DND-41 (cell line): ENCODE measurements at regions not wholly inside any gene's neighbourhood (a gene's known extent, or its start where the extent isn't known, plus 50 kb on each side); places are given as distances from the start of the nearest gene placed in this dataset.

Experiments used
- ATAC-seq: fragments of 200-7000 bp; cut with Tn5 transposase; 3 replicates; pipeline ENCODE4 v1.9.1; 2021; ENCODE audit warnings: low read depth; ENCODE audit not compliant: insufficient read depth
- DNase-seq: peaks from one replicate; pipeline ENCODE4 v3.0.0-alpha.2; 2020
- H2AFZ ChIP-seq: 2 replicates; pipeline ENCODE4 v1.6.0; 2012; ENCODE audit warnings: low read depth, low read length
- H3K27ac ChIP-seq: 2 replicates; pipeline ENCODE4 v1.5.1; 2012; ENCODE audit warnings: low read length, inconsistent platforms
- H3K27me3 ChIP-seq: fragments of 200-600 bp; sonication (generic); 2 replicates; pipeline ENCODE4 v1.6.0; 2012; ENCODE audit warnings: low read length, mild to moderate bottlenecking, inconsistent platforms; ENCODE audit not compliant: insufficient read depth, poor library complexity
- H3K36me3 ChIP-seq: 2 replicates; pipeline ENCODE4 v1.5.1; 2012; ENCODE audit warnings: low read length, inconsistent platforms; ENCODE audit not compliant: insufficient read depth
- H3K4me1 ChIP-seq: 2 replicates; pipeline ENCODE4 v1.5.1; 2012; ENCODE audit warnings: mild to moderate bottlenecking, low read length; ENCODE audit not compliant: insufficient read depth
- H3K4me2 ChIP-seq: 2 replicates; pipeline ENCODE4 v1.6.0; 2012; ENCODE audit warnings: mild to moderate bottlenecking, moderate library complexity, low read length, inconsistent platforms; ENCODE audit not compliant: insufficient read depth
- H3K4me3 ChIP-seq, 2 experiments: fragments of 200-600 bp in 1 of 2; shearing (Covaris generic) in 1 of 2; 2 replicates each; pipeline ENCODE4 v1.5.1; 2012 to 2016; ENCODE audit warnings: inconsistent platforms in 2 of 2, low read length in 2 of 2, mild to moderate bottlenecking in 2 of 2, low read depth in 1 of 2, moderate library complexity in 1 of 2
- H3K79me2 ChIP-seq: 2 replicates; pipeline ENCODE4 v1.6.0; 2012; ENCODE audit warnings: low read length, inconsistent platforms; ENCODE audit not compliant: insufficient read depth
- H3K9ac ChIP-seq: 2 replicates; pipeline ENCODE4 v1.6.0; 2012; ENCODE audit warnings: low read depth, mild to moderate bottlenecking, inconsistent platforms, low read length, moderate library complexity
- H3K9me3 ChIP-seq: 2 replicates; pipeline ENCODE4 v1.5.1; 2012; ENCODE audit warnings: low read length, moderate library complexity, mild to moderate bottlenecking, inconsistent platforms; ENCODE audit not compliant: insufficient read depth, severe bottlenecking
- H4K20me1 ChIP-seq: 2 replicates; pipeline ENCODE4 v1.6.0; 2012; ENCODE audit warnings: low read length; ENCODE audit not compliant: insufficient read depth
- EZH2 ChIP-seq: IDR thresholded peaks from 3 replicates; pipeline ENCODE4 v1.6.1; 2012; ENCODE audit warnings: borderline replicate concordance, low read depth, mild to moderate bottlenecking, moderate library complexity, low read length, inconsistent platforms; ENCODE audit not compliant: severe bottlenecking
- TF ChIP-seq, protein P1 (sequence below): IDR thresholded peaks from 2 replicates; pipeline ENCODE4 v1.5.1; 2012; ENCODE audit warnings: borderline replicate concordance, low read length, moderate library complexity, mild to moderate bottlenecking; ENCODE audit not compliant: poor library complexity, severe bottlenecking; ENCODE audit errors: extremely low read depth

DNA sequence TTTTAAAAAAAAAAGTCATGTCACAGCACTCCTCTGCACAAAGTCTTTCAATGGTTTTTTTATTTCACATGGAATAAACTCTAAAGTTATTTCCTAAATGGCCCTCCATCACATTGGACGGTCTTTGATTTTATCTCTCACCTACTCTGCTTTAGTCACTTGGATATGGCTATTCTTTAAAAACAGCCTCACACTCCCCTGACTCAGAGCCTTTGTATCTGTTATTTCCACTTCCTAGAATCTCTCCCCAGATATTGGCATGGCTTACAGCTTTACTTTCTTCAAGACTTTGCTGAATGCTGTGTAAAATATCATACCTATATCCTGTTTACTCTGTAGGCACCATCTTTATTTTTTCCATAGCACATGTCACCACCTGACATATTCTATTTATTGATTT, 194.7 kb upstream of the MCHR2 start:
- DNase-seq (no peak), ATAC-seq (no peak)
- Histone ChIP-seq H3K4me1 (peaks cover 39% of the 10 kb centered on the region), H2AFZ (no peak overlapping the region), H3K79me2 (no peaks in the 10 kb centered on the region), H3K4me2 (no peak overlapping the region), H3K27me3 (no peaks in the 10 kb centered on the region), H3K9me3 (no peaks in the 10 kb centered on the region), H3K9ac (no peak overlapping the region), H3K36me3 (no peaks in the 10 kb centered on the region), H4K20me1 (no peaks in the 10 kb centered on the region), H3K4me3 (no peak overlapping the region), H3K27ac (no peak overlapping the region)
- no peak for TF ChIP-seq EZH2
- TF ChIP-seq, protein P1, sequence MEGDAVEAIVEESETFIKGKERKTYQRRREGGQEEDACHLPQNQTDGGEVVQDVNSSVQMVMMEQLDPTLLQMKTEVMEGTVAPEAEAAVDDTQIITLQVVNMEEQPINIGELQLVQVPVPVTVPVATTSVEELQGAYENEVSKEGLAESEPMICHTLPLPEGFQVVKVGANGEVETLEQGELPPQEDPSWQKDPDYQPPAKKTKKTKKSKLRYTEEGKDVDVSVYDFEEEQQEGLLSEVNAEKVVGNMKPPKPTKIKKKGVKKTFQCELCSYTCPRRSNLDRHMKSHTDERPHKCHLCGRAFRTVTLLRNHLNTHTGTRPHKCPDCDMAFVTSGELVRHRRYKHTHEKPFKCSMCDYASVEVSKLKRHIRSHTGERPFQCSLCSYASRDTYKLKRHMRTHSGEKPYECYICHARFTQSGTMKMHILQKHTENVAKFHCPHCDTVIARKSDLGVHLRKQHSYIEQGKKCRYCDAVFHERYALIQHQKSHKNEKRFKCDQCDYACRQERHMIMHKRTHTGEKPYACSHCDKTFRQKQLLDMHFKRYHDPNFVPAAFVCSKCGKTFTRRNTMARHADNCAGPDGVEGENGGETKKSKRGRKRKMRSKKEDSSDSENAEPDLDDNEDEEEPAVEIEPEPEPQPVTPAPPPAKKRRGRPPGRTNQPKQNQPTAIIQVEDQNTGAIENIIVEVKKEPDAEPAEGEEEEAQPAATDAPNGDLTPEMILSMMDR, result no peak

DNA sequence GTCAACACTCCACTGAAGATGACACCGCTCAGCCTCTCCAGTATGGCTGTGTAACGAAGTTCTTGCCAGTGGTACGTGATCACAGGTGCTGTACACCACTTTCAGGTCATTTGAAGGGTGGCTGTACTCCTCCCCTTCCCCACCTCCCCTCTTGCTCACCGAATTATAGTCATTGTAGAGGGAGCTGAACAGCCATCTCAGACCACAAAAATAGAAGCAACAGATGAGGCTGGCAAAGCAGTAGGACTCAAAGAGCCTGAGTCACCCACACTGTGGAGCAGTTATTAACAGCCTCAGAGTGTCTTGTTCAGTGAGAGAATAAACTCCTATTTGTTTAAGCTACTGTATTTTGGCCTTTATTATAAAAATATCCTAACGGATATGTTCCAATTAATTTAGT, 192.5 kb upstream of the MCHR2 start:
- Histone ChIP-seq H3K4me3 (no peak overlapping the region), H3K9me3 (no peaks in the 10 kb centered on the region), H3K79me2 (no peaks in the 10 kb centered on the region), H3K27ac (peak overlapping the region; percentile 56; the same call in 1 of the 2 replicates), H4K20me1 (no peaks in the 10 kb centered on the region), H2AFZ (0 out of 2 replicates have a peak overlapping the region, but pooled peaks have one; percentile 13), H3K4me1 (peaks cover 39% of the 10 kb centered on the region), H3K9ac (no peak overlapping the region), H3K27me3 (no peaks in the 10 kb centered on the region), H3K4me2 (no peak overlapping the region), H3K36me3 (no peaks in the 10 kb centered on the region)
- TF ChIP-seq, protein P1, result no peak
- DNase-seq, result peak; percentile 38
- peak; percentile 84 for ATAC-seq

DNA sequence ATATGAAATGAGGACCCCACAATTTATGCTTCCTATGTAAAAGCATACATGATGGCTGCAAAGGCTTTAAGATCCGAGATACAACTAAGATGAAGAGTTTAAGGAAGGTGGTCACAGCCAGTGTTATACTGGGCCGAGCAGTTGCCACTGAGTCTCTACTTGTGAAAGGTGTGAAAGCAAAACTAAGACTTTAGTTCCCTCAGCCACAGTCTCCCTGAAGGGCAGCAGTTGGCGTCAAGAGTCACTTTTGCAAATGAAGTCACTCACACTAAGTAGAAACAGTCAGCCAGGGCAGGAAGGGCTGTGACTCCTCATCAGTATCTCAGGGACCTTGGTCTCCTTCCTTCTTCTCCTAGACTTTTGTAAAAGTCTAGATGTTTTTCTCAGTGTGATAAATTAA, 191.6 kb upstream of the MCHR2 start:
- no peak for DNase-seq
- no peaks in the 10 kb centered on the region for H3K79me2 ChIP-seq
- H3K27ac ChIP-seq, result peak overlapping the region; percentile 33; the same call in 1 of the 2 replicates
- H4K20me1 ChIP-seq, result no peaks in the 10 kb centered on the region
- peaks cover 39% of the 10 kb centered on the region for H3K4me1 ChIP-seq
- H3K9me3 ChIP-seq, result no peaks in the 10 kb centered on the region
- H3K27me3 ChIP-seq, result no peaks in the 10 kb centered on the region
- H3K4me3 ChIP-seq, result no peak overlapping the region
- H3K9ac ChIP-seq, result no peak overlapping the region
- no peak for TF ChIP-seq EZH2
- TF ChIP-seq, protein P1, result no peak
- ATAC-seq, result peak; percentile 41; the same call in 1 of the 3 replicates
- peak overlapping the region; percentile 17 for H2AFZ ChIP-seq
- H3K4me2 ChIP-seq, result no peak overlapping the region
- H3K36me3 ChIP-seq, result no peaks in the 10 kb centered on the region

DNA sequence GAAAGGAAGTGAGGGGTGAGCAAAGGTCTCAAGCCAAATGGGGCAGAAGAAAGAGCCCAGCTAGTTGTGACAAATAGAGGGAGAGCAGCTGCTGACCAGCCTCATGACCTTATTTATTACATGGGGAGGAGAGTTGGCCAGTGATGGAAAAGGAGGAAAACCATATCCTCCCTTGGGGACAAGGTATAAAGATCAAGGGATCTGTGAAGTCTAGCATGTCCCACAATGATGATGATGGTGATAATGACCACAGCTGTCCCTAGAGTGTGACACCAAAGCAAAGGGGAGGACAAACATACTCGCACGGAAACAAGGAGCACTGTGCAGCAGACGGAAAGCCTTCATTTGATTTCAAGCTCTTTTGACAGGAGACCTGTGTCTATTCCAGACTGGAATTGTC, 190.4 kb upstream of the MCHR2 start:
- H3K4me2 ChIP-seq, result no peak overlapping the region
- peaks cover 39% of the 10 kb centered on the region for H3K4me1 ChIP-seq
- no peaks in the 10 kb centered on the region for H3K79me2 ChIP-seq
- H3K36me3 ChIP-seq, result no peaks in the 10 kb centered on the region
- no peaks in the 10 kb centered on the region for H3K9me3 ChIP-seq
- DNase-seq (no peak), ATAC-seq (no peak)
- peak overlapping the region; percentile 2; the same call in 1 of the 2 replicates for H3K27ac ChIP-seq
- TF ChIP-seq, protein P1, result no peak
- no peak for TF ChIP-seq EZH2
- no peak overlapping the region for H3K9ac ChIP-seq
- H2AFZ ChIP-seq, result no peak overlapping the region
- no peaks in the 10 kb centered on the region for H3K27me3 ChIP-seq
- H3K4me3 ChIP-seq, result no peak overlapping the region
- no peaks in the 10 kb centered on the region for H4K20me1 ChIP-seq
